ENCODE measurements at regions not wholly inside any gene's neighbourhood (a gene's known extent, or its start where the extent isn't known, plus 50 kb on each side); places are given as distances from the start of the nearest gene placed in this dataset.

DNA sequence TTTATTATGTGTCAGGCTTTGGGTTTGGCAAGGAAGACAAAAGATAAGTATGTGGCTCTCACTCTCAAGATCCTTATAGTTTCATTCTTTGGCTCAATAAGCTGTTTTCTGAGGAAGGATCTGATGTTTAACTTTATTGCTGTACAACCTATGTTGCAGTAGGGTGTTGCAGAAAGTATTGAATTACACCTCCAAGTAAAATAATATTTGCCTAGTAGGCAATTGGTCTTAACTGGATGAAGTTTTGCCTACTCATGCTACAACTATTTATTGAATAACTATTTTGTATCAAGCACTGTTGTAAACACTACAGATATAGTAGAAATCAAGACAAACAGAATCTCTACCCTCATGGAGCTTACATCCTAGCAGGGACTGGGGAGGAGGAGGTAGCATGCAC, 169.7 kb downstream of the TAF11L14 start:
- H3K9me3 ChIP-seq (ENCODE audit: control insufficient read depth, insufficient read depth, low read depth, low read length): no peaks in the 10 kb centered on the region
- no peaks in the 10 kb centered on the region for H3K36me3 ChIP-seq (ENCODE audit: control insufficient read depth in 2 of 2, insufficient read depth in 1 of 2, low read length in 2 of 2)
- ChIA-PET CTCF (interaction anchor here (0.6 to 0.7 kb wide), 2 partner anchors 249 to 393 kb away, joined by 3 read pairs; no protein-coding TSS in a partner anchor), POLR2A (no interaction called here)
- no peak overlapping the region for H3K4me3 ChIP-seq (ENCODE audit: low read depth, low read length)
- no peak for TF ChIP-seq ZNF132 (tag by site-specific recombination; IDR thresholded peaks at IDR 0.05; ENCODE audit: borderline replicate concordance)
- TF ChIP-seq KLF9 (tag by site-specific recombination; IDR thresholded peaks at IDR 0.05; ENCODE audit: low read depth): no peak
- no peak for TF ChIP-seq ZBTB20 (tag by site-specific recombination; IDR thresholded peaks at IDR 0.05)
- TF ChIP-seq ZNF214 (tag by site-specific recombination; IDR thresholded peaks at IDR 0.05; ENCODE audit: borderline replicate concordance): no peak
- TF ChIP-seq, protein P1, sequence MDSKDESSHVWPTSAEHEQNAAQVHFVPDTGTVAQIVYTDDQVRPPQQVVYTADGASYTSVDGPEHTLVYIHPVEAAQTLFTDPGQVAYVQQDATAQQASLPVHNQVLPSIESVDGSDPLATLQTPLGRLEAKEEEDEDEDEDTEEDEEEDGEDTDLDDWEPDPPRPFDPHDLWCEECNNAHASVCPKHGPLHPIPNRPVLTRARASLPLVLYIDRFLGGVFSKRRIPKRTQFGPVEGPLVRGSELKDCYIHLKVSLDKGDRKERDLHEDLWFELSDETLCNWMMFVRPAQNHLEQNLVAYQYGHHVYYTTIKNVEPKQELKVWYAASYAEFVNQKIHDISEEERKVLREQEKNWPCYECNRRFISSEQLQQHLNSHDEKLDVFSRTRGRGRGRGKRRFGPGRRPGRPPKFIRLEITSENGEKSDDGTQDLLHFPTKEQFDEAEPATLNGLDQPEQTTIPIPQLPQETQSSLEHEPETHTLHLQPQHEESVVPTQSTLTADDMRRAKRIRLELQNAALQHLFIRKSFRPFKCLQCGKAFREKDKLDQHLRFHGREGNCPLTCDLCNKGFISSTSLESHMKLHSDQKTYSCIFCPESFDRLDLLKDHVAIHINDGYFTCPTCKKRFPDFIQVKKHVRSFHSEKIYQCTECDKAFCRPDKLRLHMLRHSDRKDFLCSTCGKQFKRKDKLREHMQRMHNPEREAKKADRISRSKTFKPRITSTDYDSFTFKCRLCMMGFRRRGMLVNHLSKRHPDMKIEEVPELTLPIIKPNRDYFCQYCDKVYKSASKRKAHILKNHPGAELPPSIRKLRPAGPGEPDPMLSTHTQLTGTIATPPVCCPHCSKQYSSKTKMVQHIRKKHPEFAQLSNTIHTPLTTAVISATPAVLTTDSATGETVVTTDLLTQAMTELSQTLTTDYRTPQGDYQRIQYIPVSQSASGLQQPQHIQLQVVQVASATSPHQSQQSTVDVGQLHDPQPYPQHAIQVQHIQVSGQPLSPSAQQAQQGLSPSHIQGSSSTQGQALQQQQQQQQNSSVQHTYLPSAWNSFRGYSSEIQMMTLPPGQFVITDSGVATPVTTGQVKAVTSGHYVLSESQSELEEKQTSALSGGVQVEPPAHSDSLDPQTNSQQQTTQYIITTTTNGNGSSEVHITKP (tag by site-specific recombination; IDR thresholded peaks at IDR 0.05): no peak
- no peak for TF ChIP-seq ZNF394 (tag by site-specific recombination; IDR thresholded peaks at IDR 0.05; ENCODE audit: borderline replicate concordance)
- TF ChIP-seq ZNF600 (tag by site-specific recombination; IDR thresholded peaks at IDR 0.05): no peak
- TF ChIP-seq, protein P2, sequence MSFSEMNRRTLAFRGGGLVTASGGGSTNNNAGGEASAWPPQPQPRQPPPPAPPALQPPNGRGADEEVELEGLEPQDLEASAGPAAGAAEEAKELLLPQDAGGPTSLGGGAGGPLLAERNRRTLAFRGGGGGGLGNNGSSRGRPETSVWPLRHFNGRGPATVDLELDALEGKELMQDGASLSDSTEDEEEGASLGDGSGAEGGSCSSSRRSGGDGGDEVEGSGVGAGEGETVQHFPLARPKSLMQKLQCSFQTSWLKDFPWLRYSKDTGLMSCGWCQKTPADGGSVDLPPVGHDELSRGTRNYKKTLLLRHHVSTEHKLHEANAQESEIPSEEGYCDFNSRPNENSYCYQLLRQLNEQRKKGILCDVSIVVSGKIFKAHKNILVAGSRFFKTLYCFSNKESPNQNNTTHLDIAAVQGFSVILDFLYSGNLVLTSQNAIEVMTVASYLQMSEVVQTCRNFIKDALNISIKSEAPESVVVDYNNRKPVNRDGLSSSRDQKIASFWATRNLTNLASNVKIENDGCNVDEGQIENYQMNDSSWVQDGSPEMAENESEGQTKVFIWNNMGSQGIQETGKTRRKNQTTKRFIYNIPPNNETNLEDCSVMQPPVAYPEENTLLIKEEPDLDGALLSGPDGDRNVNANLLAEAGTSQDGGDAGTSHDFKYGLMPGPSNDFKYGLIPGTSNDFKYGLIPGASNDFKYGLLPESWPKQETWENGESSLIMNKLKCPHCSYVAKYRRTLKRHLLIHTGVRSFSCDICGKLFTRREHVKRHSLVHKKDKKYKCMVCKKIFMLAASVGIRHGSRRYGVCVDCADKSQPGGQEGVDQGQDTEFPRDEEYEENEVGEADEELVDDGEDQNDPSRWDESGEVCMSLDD (tag by site-specific recombination; IDR thresholded peaks at IDR 0.05): no peak
- TF ChIP-seq FEZF1 (tag by site-specific recombination; IDR thresholded peaks at IDR 0.05): no peak
- no peak for TF ChIP-seq ZNF677 (tag by site-specific recombination; IDR thresholded peaks at IDR 0.05)
- TF ChIP-seq IKZF3 (tag by site-specific recombination; IDR thresholded peaks at IDR 0.05): no peak
- no peak for TF ChIP-seq ZNF2 (tag by site-specific recombination; IDR thresholded peaks at IDR 0.05)
- no peak for TF ChIP-seq ZNF830 (tag by site-specific recombination; IDR thresholded peaks at IDR 0.05; ENCODE audit: low read depth)
- no peak for TF ChIP-seq KLF16 (tag by site-specific recombination; IDR thresholded peaks at IDR 0.05)
- no peak for TF ChIP-seq ZNF423 (tag by site-specific recombination; IDR thresholded peaks at IDR 0.05)
- TF ChIP-seq, protein P3, sequence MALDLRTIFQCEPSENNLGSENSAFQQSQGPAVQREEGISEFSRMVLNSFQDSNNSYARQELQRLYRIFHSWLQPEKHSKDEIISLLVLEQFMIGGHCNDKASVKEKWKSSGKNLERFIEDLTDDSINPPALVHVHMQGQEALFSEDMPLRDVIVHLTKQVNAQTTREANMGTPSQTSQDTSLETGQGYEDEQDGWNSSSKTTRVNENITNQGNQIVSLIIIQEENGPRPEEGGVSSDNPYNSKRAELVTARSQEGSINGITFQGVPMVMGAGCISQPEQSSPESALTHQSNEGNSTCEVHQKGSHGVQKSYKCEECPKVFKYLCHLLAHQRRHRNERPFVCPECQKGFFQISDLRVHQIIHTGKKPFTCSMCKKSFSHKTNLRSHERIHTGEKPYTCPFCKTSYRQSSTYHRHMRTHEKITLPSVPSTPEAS (tag by site-specific recombination; IDR thresholded peaks at IDR 0.05): no peak
- TF ChIP-seq ZNF777 (tag by site-specific recombination; IDR thresholded peaks at IDR 0.05; ENCODE audit: borderline replicate concordance): no peak
- no peak for TF ChIP-seq HOXC10 (CRISPR knock-in tag; IDR thresholded peaks at IDR 0.05)
- TF ChIP-seq SP3 (tag by site-specific recombination; IDR thresholded peaks at IDR 0.05): no peak
- TF ChIP-seq ZNF701 (tag by site-specific recombination; IDR thresholded peaks at IDR 0.05): no peak
- H3K4me1 ChIP-seq (ENCODE audit: control insufficient read depth, insufficient read depth, low read length): no peaks in the 10 kb centered on the region
- no peak overlapping the region for H3K27ac ChIP-seq (ENCODE audit: extremely low read depth, low read depth, low read length)

Measured in HEK293 (cell line).